GM12865 (cell line): ENCODE measurements at regions not wholly inside any gene's neighbourhood (a gene's known extent, or its start where the extent isn't known, plus 50 kb on each side); places are given as distances from the start of the nearest gene placed in this dataset.

ENCODE experiments used
- DNase-seq: peaks from one replicate; pipeline ENCODE4 v3.0.0; 2010; ENCODE audit warnings: low read depth
- H3K4me3 ChIP-seq: 2 replicates; pipeline ENCODE4 v1.5.1; 2011; ENCODE audit warnings: mild to moderate bottlenecking, low read depth, low read length, control low read depth
- TF ChIP-seq, protein P1 (sequence below): IDR thresholded peaks from 2 replicates; pipeline ENCODE4 v1.5.1; 2011; ENCODE audit warnings: low read length, control low read depth, low read depth, inconsistent platforms; ENCODE audit not compliant: insufficient read depth; ENCODE audit errors: missing control alignments

GRCh38 chr13:107753748-107754147 is 461.6 kb downstream of the LIG4 start:
- no peak overlapping the region for H3K4me3 ChIP-seq
- DNase-seq: no peak
- TF ChIP-seq, protein P1, sequence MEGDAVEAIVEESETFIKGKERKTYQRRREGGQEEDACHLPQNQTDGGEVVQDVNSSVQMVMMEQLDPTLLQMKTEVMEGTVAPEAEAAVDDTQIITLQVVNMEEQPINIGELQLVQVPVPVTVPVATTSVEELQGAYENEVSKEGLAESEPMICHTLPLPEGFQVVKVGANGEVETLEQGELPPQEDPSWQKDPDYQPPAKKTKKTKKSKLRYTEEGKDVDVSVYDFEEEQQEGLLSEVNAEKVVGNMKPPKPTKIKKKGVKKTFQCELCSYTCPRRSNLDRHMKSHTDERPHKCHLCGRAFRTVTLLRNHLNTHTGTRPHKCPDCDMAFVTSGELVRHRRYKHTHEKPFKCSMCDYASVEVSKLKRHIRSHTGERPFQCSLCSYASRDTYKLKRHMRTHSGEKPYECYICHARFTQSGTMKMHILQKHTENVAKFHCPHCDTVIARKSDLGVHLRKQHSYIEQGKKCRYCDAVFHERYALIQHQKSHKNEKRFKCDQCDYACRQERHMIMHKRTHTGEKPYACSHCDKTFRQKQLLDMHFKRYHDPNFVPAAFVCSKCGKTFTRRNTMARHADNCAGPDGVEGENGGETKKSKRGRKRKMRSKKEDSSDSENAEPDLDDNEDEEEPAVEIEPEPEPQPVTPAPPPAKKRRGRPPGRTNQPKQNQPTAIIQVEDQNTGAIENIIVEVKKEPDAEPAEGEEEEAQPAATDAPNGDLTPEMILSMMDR: no peak

- TF ChIP-seq, protein P1: no peak
- no peak for DNase-seq
- no peak overlapping the region for H3K4me3 ChIP-seq
These were observed 462.0 kb downstream of the LIG4 start for GRCh38 chr13:107753291-107753690.

DNA sequence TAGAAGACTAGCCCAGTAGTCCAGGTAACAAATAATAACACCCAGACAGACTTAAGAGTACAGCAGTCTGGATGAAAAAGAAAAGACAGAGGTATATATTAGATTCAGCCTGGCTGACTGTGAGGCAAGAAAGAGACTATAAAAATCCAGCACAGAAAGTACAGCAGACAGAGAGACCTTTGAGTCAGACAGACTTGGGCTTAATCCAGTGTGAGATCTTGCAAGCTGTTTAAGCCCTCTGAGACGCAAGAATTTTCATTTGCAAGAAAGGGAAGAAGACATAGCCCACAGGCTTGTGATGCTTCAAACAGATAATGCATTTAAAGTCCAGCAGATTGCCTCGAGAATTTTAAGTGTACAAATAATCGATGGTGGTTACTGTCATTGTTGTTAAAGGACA is 471.4 kb downstream of the LIG4 start:
- H3K4me3 ChIP-seq: no peak overlapping the region
- TF ChIP-seq, protein P1: no peak
- DNase-seq: no peak

GRCh38 chr13:107743526-107743925 is 471.8 kb downstream of the LIG4 start:
- H3K4me3 ChIP-seq: no peak overlapping the region
- DNase-seq: no peak
- TF ChIP-seq, protein P1: no peak

GRCh38 chr13:107743100-107743499 is 472.2 kb downstream of the LIG4 start:
- DNase-seq: no peak
- TF ChIP-seq, protein P1: no peak
- no peak overlapping the region for H3K4me3 ChIP-seq

DNA sequence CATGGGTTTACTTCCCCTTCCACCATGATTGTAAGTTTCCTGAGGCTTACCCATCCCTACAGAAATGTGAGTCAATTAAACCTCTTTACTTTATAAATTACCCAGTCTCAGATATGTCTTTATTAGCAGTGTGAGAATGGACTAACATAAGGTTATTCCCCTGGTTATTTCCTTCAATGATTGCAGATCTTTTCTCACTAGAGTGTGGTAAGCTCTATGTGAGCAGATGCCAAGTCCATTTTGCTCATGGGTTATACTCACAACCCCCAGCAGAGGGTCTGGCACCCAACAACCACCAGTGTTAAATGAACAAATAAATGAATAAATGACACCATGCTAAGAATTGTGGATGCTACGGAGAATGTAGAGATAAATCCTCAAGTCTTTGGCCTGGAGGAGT is 472.8 kb downstream of the LIG4 start:
- no peak overlapping the region for H3K4me3 ChIP-seq
- no peak for DNase-seq
- TF ChIP-seq, protein P1: no peak

DNA sequence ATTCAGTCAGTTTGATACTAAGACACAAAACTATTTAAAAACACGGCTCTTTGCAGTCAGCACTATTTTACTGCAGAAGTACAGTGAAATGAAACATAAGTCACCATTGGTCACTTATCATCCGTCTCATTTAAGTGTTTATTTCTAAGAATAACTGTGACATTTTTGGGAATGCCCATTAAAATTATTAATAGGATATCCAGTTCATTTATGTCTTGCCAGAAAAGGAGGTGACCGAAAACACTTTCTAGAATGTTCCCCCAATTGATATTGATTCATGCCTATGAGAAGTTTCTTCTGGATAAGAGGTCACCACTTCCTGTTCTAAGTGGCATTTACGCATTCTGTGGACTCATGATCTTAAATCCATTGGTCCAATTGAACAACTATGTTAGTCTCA is 477.3 kb downstream of the LIG4 start:
- no peak for DNase-seq
- TF ChIP-seq, protein P1: no peak
- H3K4me3 ChIP-seq: no peak overlapping the region
